Vagina (tissue), 2 donors: ENCODE measurements at regions not wholly inside any gene's neighbourhood (a gene's known extent, or its start where the extent isn't known, plus 50 kb on each side); places are given as distances from the start of the nearest gene placed in this dataset.

Experiments used
- DNase-seq, 2 donors: peaks; one replicate each; pipeline ENCODE4 v3.0.0-alpha.2; 2017; ENCODE audit errors: extremely low spot score in 2 of 2
- H3K27ac ChIP-seq: fragments of 200-600 bp; sonication (generic); one replicate; pipeline ENCODE4 v1.5.1; 2019
- H3K27me3 ChIP-seq: fragments of 200-600 bp; sonication (generic); one replicate; pipeline ENCODE4 v1.5.1; 2019
- H3K36me3 ChIP-seq, 2 donors: fragments of 200-600 bp; sonication (generic); one replicate each; pipeline ENCODE4 v1.5.1; 2017 to 2019
- H3K4me1 ChIP-seq: fragments of 200-600 bp; sonication (generic); one replicate; pipeline ENCODE4 v1.5.1; 2019
- H3K4me3 ChIP-seq, 2 donors: fragments of 200-600 bp; sonication (generic); 1 replicate in 1 of 2; 2 replicates in 1 of 2; pipeline ENCODE4 v1.5.1; 2016 to 2019
- H3K9me3 ChIP-seq: fragments of 200-600 bp; sonication (generic); one replicate; pipeline ENCODE4 v1.5.1; 2019
- POLR2A ChIP-seq, 2 donors: fragments of 450-650 bp; IDR thresholded peaks; one replicate each; pipeline ENCODE4 v1.6.1; 2017; ENCODE audit warnings: antibody characterized with exemption in 2 of 2, mild to moderate bottlenecking in 2 of 2, moderate library complexity in 2 of 2
- POLR2AphosphoS5 ChIP-seq, 2 donors: sonication (generic); formaldehyde crosslinking; IDR thresholded peaks; one replicate each; pipeline ENCODE4 v1.9.0; 2017; ENCODE audit warnings: antibody characterized with exemption in 2 of 2, mild to moderate bottlenecking in 2 of 2, low read depth in 1 of 2; ENCODE audit not compliant: insufficient read depth in 1 of 2
- intact Hi-C: fragments of 100-400 bp; cut with DNase I; formaldehyde crosslinking; loops from one replicate; pipeline ENCODE4 v1.15.1; 2023
- TF ChIP-seq, protein P1 (sequence below), 3 experiments: fragments of 450-650 bp in 2 of 3; fragments of 200-600 bp in 1 of 3; sonication (generic) in 1 of 3; IDR thresholded peaks; one replicate each; pipeline ENCODE4 v1.5.1; 2017 to 2019; ENCODE audit warnings: antibody characterized with exemption in 3 of 3, mild to moderate bottlenecking in 2 of 3, moderate library complexity in 2 of 3

DNA sequence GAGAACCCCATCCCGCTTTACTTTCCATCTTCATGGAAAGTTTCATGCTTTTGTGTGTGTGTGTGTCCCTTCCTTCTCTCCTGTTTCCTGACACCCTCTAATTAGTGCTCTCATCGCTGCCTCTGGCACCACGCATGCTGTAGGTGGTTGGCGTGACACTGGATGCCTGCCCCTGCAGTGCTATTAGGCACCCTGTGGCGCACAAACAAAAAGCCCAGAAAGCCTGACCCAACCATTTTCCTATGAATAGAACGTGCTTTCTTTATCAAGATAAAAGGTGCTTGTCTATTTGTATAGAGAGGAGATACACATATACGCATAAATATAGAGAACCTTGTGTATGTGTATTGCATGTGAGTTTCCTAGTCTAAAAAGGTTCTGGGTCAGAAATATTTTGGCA, 120.8 kb upstream of the CDCA7L start:
- Histone ChIP-seq H3K36me3 (no peaks in the 10 kb centered on the region), H3K4me1 (no peaks in the 10 kb centered on the region), H3K27me3 (no peaks in the 10 kb centered on the region), H3K9me3 (no peaks in the 10 kb centered on the region), H3K4me3 (no peak overlapping the region), H3K27ac (no peak overlapping the region)
- TF ChIP-seq, protein P1, sequence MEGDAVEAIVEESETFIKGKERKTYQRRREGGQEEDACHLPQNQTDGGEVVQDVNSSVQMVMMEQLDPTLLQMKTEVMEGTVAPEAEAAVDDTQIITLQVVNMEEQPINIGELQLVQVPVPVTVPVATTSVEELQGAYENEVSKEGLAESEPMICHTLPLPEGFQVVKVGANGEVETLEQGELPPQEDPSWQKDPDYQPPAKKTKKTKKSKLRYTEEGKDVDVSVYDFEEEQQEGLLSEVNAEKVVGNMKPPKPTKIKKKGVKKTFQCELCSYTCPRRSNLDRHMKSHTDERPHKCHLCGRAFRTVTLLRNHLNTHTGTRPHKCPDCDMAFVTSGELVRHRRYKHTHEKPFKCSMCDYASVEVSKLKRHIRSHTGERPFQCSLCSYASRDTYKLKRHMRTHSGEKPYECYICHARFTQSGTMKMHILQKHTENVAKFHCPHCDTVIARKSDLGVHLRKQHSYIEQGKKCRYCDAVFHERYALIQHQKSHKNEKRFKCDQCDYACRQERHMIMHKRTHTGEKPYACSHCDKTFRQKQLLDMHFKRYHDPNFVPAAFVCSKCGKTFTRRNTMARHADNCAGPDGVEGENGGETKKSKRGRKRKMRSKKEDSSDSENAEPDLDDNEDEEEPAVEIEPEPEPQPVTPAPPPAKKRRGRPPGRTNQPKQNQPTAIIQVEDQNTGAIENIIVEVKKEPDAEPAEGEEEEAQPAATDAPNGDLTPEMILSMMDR (IDR thresholded peaks at IDR 0.05) = no peak
- intact Hi-C loops = no loop called here
- DNase-seq = no peak

DNA sequence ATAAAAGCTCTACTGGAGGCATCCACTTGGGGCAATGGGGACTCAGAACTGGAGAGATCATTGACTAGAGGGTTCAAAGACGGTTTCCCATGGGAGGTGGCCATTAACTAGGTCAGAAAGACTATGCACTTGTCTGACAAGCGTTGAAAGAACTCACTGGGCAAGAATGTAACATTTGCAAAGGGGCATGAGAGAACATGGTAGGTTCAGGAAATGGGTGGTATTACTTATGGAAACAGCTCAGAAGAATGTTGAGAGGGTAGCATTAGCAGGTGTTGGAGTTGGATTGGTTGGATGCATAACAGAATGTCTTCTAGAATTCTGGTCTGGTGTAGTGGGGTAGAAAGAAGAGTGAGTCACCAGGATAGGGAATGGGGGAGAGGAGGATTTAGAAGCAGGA, 119.1 kb upstream of the CDCA7L start:
- TF ChIP-seq POLR2AphosphoS5 (IDR thresholded peaks at IDR 0.05; ENCODE audit: insufficient read depth in 1 of 2, low read depth in 1 of 2) = no peak
- TF ChIP-seq, protein P1 (IDR thresholded peaks at IDR 0.05) = no peak
- no peak for TF ChIP-seq POLR2A (IDR thresholded peaks at IDR 0.05)
- intact Hi-C loops = no loop called here
- no peak overlapping the region for H3K4me3 ChIP-seq
- H3K4me1 ChIP-seq = no peaks in the 10 kb centered on the region
- H3K9me3 ChIP-seq = no peaks in the 10 kb centered on the region
- DNase-seq = no peak
- no peak overlapping the region for H3K27ac ChIP-seq
- H3K36me3 ChIP-seq = no peaks in the 10 kb centered on the region
- H3K27me3 ChIP-seq = no peaks in the 10 kb centered on the region

DNA sequence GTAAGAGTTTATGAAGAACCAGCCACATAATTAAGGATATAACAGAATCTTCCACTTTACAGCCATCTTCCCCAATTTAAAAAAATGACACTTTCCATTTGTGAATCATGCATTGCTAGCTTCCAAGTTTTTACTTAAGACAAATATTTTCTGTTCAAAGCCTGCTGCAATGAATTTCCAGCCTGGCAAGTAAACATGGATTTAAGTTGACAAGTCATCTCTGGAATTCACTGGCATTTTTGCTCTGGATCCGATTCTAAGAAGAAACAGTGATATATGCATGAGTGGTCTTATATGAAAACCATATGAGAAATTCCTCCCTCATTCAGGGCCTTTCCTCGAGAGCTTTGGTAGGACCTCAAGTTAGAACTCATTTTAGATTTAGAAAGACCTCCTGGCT, 116.1 kb upstream of the CDCA7L start:
- Histone ChIP-seq H3K27me3 (no peaks in the 10 kb centered on the region), H3K9me3 (no peaks in the 10 kb centered on the region), H3K4me3 (no peak overlapping the region), H3K36me3 (no peaks in the 10 kb centered on the region), H3K27ac (no peak overlapping the region), H3K4me1 (no peaks in the 10 kb centered on the region)
- DNase-seq = no peak
- no peak for TF ChIP-seq POLR2A (IDR thresholded peaks at IDR 0.05)
- TF ChIP-seq, protein P1 (IDR thresholded peaks at IDR 0.05) = no peak
- TF ChIP-seq POLR2AphosphoS5 (IDR thresholded peaks at IDR 0.05; ENCODE audit: insufficient read depth in 1 of 2, low read depth in 1 of 2) = no peak
- intact Hi-C loops = no loop called here

DNA sequence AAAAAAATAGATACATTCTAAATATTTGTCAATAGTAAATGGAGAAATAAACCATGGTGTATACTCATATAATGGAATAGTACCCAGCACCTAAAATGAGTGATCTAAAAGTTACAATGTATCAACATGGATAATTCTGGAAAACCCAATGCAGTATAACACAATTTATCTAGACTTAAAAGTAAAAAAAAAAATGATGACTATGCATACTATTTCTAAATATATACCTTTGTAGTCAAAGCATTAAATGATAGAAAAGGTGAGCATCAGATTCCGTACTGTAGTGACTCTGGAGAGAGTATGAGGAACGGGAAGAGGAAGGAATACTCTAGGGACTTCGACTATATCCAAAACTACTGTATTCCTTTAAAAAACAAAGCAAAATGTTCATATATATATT, 115.2 kb upstream of the CDCA7L start:
- Histone ChIP-seq H3K4me1 (no peaks in the 10 kb centered on the region), H3K27ac (no peak overlapping the region), H3K36me3 (no peaks in the 10 kb centered on the region), H3K9me3 (no peaks in the 10 kb centered on the region), H3K27me3 (no peaks in the 10 kb centered on the region), H3K4me3 (no peak overlapping the region)
- no peak for DNase-seq
- TF ChIP-seq, protein P1 (IDR thresholded peaks at IDR 0.05) = no peak
- no peak for TF ChIP-seq POLR2AphosphoS5 (IDR thresholded peaks at IDR 0.05; ENCODE audit: insufficient read depth in 1 of 2, low read depth in 1 of 2)
- no peak for TF ChIP-seq POLR2A (IDR thresholded peaks at IDR 0.05)
- intact Hi-C loops = no loop called here

DNA sequence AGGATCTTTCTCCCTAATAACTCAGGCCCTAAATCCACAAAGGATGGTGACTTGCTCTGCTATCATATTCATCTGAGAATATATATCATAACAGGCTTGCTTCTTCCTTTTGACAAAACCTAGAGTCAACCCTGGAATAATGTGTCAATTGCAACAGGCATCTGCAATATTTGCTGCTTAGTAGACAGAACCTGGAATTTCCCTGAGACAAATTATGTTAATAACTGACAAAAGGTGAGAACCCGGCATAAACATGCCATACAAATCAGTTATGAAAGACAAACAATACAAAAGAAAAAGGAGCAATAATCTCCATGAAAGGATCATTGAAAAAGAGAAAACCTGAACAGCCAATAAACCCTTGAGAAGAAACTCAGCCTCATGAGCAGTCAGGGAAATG, 114.5 kb upstream of the CDCA7L start:
- Histone ChIP-seq H3K27me3 (no peaks in the 10 kb centered on the region), H3K4me1 (no peaks in the 10 kb centered on the region), H3K36me3 (no peaks in the 10 kb centered on the region), H3K27ac (no peak overlapping the region), H3K9me3 (no peaks in the 10 kb centered on the region), H3K4me3 (no peak overlapping the region)
- DNase-seq = no peak
- no peak for TF ChIP-seq POLR2A (IDR thresholded peaks at IDR 0.05)
- TF ChIP-seq, protein P1 (IDR thresholded peaks at IDR 0.05) = no peak
- no peak for TF ChIP-seq POLR2AphosphoS5 (IDR thresholded peaks at IDR 0.05; ENCODE audit: insufficient read depth in 1 of 2, low read depth in 1 of 2)
- intact Hi-C loops = no loop called here
